H1 (cell line): ENCODE measurements at regions not wholly inside any gene's neighbourhood (a gene's known extent, or its start where the extent isn't known, plus 50 kb on each side); places are given as distances from the start of the nearest gene placed in this dataset.

Experiments
- ASH2L ChIP-seq: fragments of 200-600, 300-600 bp; sonication (generic); IDR thresholded peaks from one replicate; pipeline ENCODE4 v1.7.1; 2017; ENCODE audit warnings: low read length
- EP300 ChIP-seq, 2 experiments: IDR thresholded peaks; 1 replicate in 1 of 2; 2 replicates in 1 of 2; pipeline ENCODE4 v1.6.1; 2011 to 2012; ENCODE audit warnings: low read depth in 2 of 2, low read length in 2 of 2, mild to moderate bottlenecking in 2 of 2, borderline replicate concordance in 1 of 2, inconsistent platforms in 1 of 2, moderate library complexity in 1 of 2
- HDAC6 ChIP-seq: IDR thresholded peaks from one replicate; pipeline ENCODE4 v1.7.1; 2012; ENCODE audit warnings: low read depth, mild to moderate bottlenecking, inconsistent platforms, low read length, moderate library complexity
- KDM1A ChIP-seq: fragments of 200-600, 300-600 bp; sonication (generic); IDR thresholded peaks from 2 replicates; pipeline ENCODE4 v1.7.1; 2016; ENCODE audit warnings: mild to moderate bottlenecking, low read length, borderline replicate concordance
- NRF1 ChIP-seq: IDR thresholded peaks from 2 replicates; pipeline ENCODE4 v1.6.1; 2011; ENCODE audit warnings: mild to moderate bottlenecking, low read depth, low read length, improper control_type of control experiment
- POU5F1 ChIP-seq: IDR thresholded peaks from 2 replicates; pipeline ENCODE4 v1.6.1; 2011; ENCODE audit warnings: low read depth, mild to moderate bottlenecking, low read length, moderate library complexity
- RAD21 ChIP-seq, 2 experiments: IDR thresholded peaks in 1 of 2; conservative IDR thresholded peaks in 1 of 2; 2 replicates each; pipeline ENCODE4 v1.6.1; 2011; ENCODE audit warnings: low read depth in 2 of 2, low read length in 2 of 2, improper control_type of control experiment in 1 of 2, inconsistent platforms in 1 of 2, mild to moderate bottlenecking in 1 of 2, moderate library complexity in 1 of 2
- RFX5 ChIP-seq: IDR thresholded peaks from 2 replicates; pipeline ENCODE4 v1.6.1; 2011; ENCODE audit warnings: low read depth, low read length, improper control_type of control experiment, borderline replicate concordance
- RXRA ChIP-seq: IDR thresholded peaks from 2 replicates; pipeline ENCODE4 v1.6.1; 2011; ENCODE audit warnings: low read depth, mild to moderate bottlenecking, low read length, moderate library complexity; ENCODE audit not compliant: insufficient read depth
- SP1 ChIP-seq: IDR thresholded peaks from 2 replicates; pipeline ENCODE4 v1.6.1; 2011; ENCODE audit warnings: low read depth, low read length
- TAF7 ChIP-seq: optimal IDR thresholded peaks from 2 replicates; pipeline ENCODE3; 2011; ENCODE audit warnings: low read depth, mild to moderate bottlenecking, inconsistent platforms, low read length, moderate library complexity, borderline replicate concordance

DNA sequence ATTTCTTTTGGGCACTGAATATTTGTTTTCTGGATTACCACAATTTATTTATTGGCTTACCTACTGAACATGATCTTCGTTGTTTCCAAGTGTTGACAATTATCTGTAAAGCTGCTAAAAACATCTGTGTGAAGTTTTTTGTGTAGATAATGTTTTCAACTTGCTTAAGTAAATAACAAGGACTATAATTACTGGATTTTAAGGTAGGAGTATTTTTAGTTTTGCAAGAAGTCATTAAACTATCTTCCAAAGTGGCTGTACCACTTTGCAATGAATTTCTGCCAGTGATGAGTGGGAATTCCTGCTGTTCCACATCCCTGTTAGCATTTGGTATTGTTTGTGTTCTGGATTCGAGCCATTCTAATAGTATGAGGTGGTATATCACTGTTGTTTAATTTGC, 702.2 kb downstream of the MECOM start (continued):
- TF ChIP-seq ASH2L: no peak
- TF ChIP-seq KDM1A: no peak
- TF ChIP-seq HDAC6: no peak
- TF ChIP-seq RAD21 (IDR thresholded peaks at IDR 0.05 in 1 of 2, conservative IDR thresholded peaks at IDR 0.05 in 1 of 2; ENCODE audit: low read depth in 2 of 2, low read length in 2 of 2): no peak
- no peak for TF ChIP-seq POU5F1
- no peak for TF ChIP-seq TAF7
- TF ChIP-seq RXRA: no peak
- no peak for TF ChIP-seq NRF1
- TF ChIP-seq RFX5: no peak
- no peak for TF ChIP-seq SP1
- no peak for TF ChIP-seq EP300 (IDR thresholded peaks at IDR 0.05; ENCODE audit: borderline replicate concordance in 1 of 2, low read depth in 2 of 2, low read length in 2 of 2)
